Vagina (tissue), 2 donors: ENCODE measurements at regions not wholly inside any gene's neighbourhood (a gene's known extent, or its start where the extent isn't known, plus 50 kb on each side); places are given as distances from the start of the nearest gene placed in this dataset.

ENCODE experiments used
- POLR2A ChIP-seq, 2 donors: fragments of 450-650 bp; IDR thresholded peaks; one replicate each; pipeline ENCODE4 v1.6.1; 2017; ENCODE audit warnings: antibody characterized with exemption in 2 of 2, mild to moderate bottlenecking in 2 of 2, moderate library complexity in 2 of 2
- POLR2AphosphoS5 ChIP-seq, 2 donors: sonication (generic); formaldehyde crosslinking; IDR thresholded peaks; one replicate each; pipeline ENCODE4 v1.9.0; 2017; ENCODE audit warnings: antibody characterized with exemption in 2 of 2, mild to moderate bottlenecking in 2 of 2, low read depth in 1 of 2; ENCODE audit not compliant: insufficient read depth in 1 of 2
- TF ChIP-seq, protein P1 (sequence below), 3 experiments: fragments of 450-650 bp in 2 of 3; fragments of 200-600 bp in 1 of 3; sonication (generic) in 1 of 3; IDR thresholded peaks; one replicate each; pipeline ENCODE4 v1.5.1; 2017 to 2019; ENCODE audit warnings: antibody characterized with exemption in 3 of 3, mild to moderate bottlenecking in 2 of 3, moderate library complexity in 2 of 3

DNA sequence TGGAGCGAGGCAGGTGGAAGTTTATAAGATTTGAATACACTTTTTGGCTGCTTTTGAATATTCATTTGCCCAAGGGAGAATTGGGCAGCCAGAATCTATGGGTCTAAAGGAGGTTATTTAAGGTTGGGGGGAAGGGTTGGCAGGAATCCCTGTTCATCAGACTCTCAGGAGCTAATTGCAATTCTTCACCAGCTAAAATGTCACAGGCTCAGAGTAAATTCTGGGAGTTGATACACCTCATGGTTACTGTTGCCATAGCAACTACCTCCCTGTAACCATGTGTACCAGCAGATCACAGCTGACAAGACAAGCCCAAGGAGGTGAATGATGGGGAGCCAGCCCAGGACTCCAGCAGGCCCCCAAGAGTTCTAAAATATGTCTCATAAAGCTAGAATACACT lies 75.5 kb downstream of the CAMK2N1 start:
- TF ChIP-seq, protein P1, sequence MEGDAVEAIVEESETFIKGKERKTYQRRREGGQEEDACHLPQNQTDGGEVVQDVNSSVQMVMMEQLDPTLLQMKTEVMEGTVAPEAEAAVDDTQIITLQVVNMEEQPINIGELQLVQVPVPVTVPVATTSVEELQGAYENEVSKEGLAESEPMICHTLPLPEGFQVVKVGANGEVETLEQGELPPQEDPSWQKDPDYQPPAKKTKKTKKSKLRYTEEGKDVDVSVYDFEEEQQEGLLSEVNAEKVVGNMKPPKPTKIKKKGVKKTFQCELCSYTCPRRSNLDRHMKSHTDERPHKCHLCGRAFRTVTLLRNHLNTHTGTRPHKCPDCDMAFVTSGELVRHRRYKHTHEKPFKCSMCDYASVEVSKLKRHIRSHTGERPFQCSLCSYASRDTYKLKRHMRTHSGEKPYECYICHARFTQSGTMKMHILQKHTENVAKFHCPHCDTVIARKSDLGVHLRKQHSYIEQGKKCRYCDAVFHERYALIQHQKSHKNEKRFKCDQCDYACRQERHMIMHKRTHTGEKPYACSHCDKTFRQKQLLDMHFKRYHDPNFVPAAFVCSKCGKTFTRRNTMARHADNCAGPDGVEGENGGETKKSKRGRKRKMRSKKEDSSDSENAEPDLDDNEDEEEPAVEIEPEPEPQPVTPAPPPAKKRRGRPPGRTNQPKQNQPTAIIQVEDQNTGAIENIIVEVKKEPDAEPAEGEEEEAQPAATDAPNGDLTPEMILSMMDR (IDR thresholded peaks at IDR 0.05) = no peak
- TF ChIP-seq POLR2AphosphoS5 (IDR thresholded peaks at IDR 0.05; ENCODE audit: insufficient read depth in 1 of 2, low read depth in 1 of 2) (no peak), POLR2A (IDR thresholded peaks at IDR 0.05) (no peak)
